HepG2 (cell line): ENCODE measurements at regions not wholly inside any gene's neighbourhood (a gene's known extent, or its start where the extent isn't known, plus 50 kb on each side); places are given as distances from the start of the nearest gene placed in this dataset.
"Not testable (repeated sequence)": the region's sequence is repeated elsewhere in the genome, so short reads cannot be mapped to it uniquely, and the experiment has no call there.

ENCODE experiments used
- ATAC-seq: fragments of 200-7000 bp; cut with Tn5 transposase; 3 replicates; pipeline ENCODE4 v1.9.1; 2020; ENCODE audit warnings: mild to moderate bottlenecking, moderate library complexity
- BruUV-seq: library from RNA; stranded (reverse); fragments of 400-500 nt; replicated peaks from 2 replicates; lab custom pipeline; 2021; lab: Mats Ljungman, UMichigan
- CTCF ChIA-PET: fragments of 300-600 bp; formaldehyde crosslinking; extraction: SDS; loops from one replicate; lab custom pipeline; 2021; ENCODE audit warnings: low total read pairs, inconsistent platforms, low intra/inter-chr PET ratio; lab: Yijun Ruan, JAX
- POLR2A ChIA-PET: fragments of 350-600 bp; sonication (Branson Sonifier 250); formaldehyde crosslinking; loops from one replicate; lab custom pipeline; 2020; ENCODE audit warnings: antibody characterized with exemption, inconsistent platforms; lab: Yijun Ruan, JAX
- DNase-seq: peaks from one replicate; pipeline ENCODE4 v3.0.0-alpha.2; 2015; ENCODE audit warnings: low spot score
- FAIRE-seq: peaks from 3 replicates; lab custom pipeline; 2011; peaks lifted over from hg19 to GRCh38; lab: Jason Lieb, UNC
- H2AFZ ChIP-seq: one replicate; pipeline ENCODE4 v1.6.1; 2011; ENCODE audit warnings: low read length, inconsistent platforms
- H3K27ac ChIP-seq: fragments of 300-600 bp; 3 replicates; pipeline ENCODE4 v1.8.0; 2011; ENCODE audit warnings: mixed run types, mild to moderate bottlenecking, mixed read lengths, low read length, inconsistent platforms; ENCODE audit not compliant: insufficient read depth; ENCODE audit errors: extremely low read length
- H3K27me3 ChIP-seq, 2 experiments: fragments of 200-600 bp in 1 of 2; 2 replicates in 1 of 2; 3 replicates in 1 of 2; pipeline versions ENCODE4 v1.6.0 to v1.8.0; 2011; ENCODE audit warnings: low read length in 2 of 2, mild to moderate bottlenecking in 2 of 2, moderate library complexity in 2 of 2, inconsistent platforms in 1 of 2; ENCODE audit not compliant: insufficient read depth in 2 of 2, control insufficient read depth in 1 of 2
- H3K36me3 ChIP-seq, 2 experiments: fragments of 200-600 bp in 1 of 2; replicated peaks in 1 of 2; 2 replicates in 1 of 2; 3 replicates in 1 of 2; pipeline versions ENCODE4 v1.5.1 to v1.8.0; 2011; ENCODE audit warnings: low read length in 2 of 2, inconsistent platforms in 1 of 2; ENCODE audit not compliant: insufficient read depth in 2 of 2, control insufficient read depth in 1 of 2
- H3K4me1 ChIP-seq: 2 replicates; pipeline ENCODE4 v1.5.1; 2012; ENCODE audit warnings: low read length, inconsistent platforms; ENCODE audit not compliant: insufficient read depth
- H3K4me2 ChIP-seq: 2 replicates; pipeline ENCODE4 v1.6.0; 2011; ENCODE audit warnings: low read depth, low read length, inconsistent platforms
- H3K4me3 ChIP-seq, 3 experiments: fragments of 200-600 bp in 1 of 3; sonication (generic), shearing (Covaris generic) in 1 of 3; replicated peaks in 1 of 3; 2 replicates each; pipeline ENCODE4 v1.5.1; 2011 to 2016; ENCODE audit warnings: low read length in 3 of 3, inconsistent platforms in 2 of 3, low read depth in 2 of 3, mild to moderate bottlenecking in 2 of 3, control low read depth in 1 of 3, mixed read lengths in 1 of 3; ENCODE audit not compliant: insufficient read depth in 1 of 3
- H3K79me2 ChIP-seq: one replicate; pipeline ENCODE4 v1.6.1; 2011; ENCODE audit warnings: low read length, inconsistent platforms; ENCODE audit not compliant: insufficient read depth
- H3K9ac ChIP-seq: 2 replicates; pipeline ENCODE4 v1.6.0; 2011; ENCODE audit warnings: mild to moderate bottlenecking, low read depth, low read length, inconsistent platforms; ENCODE audit not compliant: insufficient read depth
- H3K9me3 ChIP-seq: 2 replicates; pipeline ENCODE4 v1.5.1; 2012; ENCODE audit warnings: mild to moderate bottlenecking, low read length
- H4K20me1 ChIP-seq: 2 replicates; pipeline ENCODE4 v1.6.0; 2011; ENCODE audit warnings: inconsistent platforms, mild to moderate bottlenecking, low read length, moderate library complexity; ENCODE audit not compliant: insufficient read depth
- AKAP8 ChIP-seq: sonication (generic); formaldehyde crosslinking; IDR thresholded peaks from 2 replicates; pipeline ENCODE4 v1.5.1; 2020; ENCODE audit warnings: mild to moderate bottlenecking, missing genetic modification reagents
- MTA3 ChIP-seq: sonication (generic); formaldehyde crosslinking; IDR thresholded peaks from 2 replicates; pipeline ENCODE4 v1.4.0; 2020; ENCODE audit warnings: missing genetic modification reagents
- NFE2L1 ChIP-seq: sonication (generic); formaldehyde crosslinking; IDR thresholded peaks from 2 replicates; pipeline ENCODE4 v1.4.0; 2020; ENCODE audit warnings: missing genetic modification reagents, mild to moderate bottlenecking, borderline replicate concordance
- SAFB2 ChIP-seq: sonication (generic); formaldehyde crosslinking; IDR thresholded peaks from 2 replicates; pipeline ENCODE4 v1.5.1; 2020; ENCODE audit warnings: missing genetic modification reagents, low read depth, mild to moderate bottlenecking, borderline replicate concordance
- ZBED4 ChIP-seq: sonication (generic); formaldehyde crosslinking; IDR thresholded peaks from 2 replicates; pipeline ENCODE4 v1.4.0; 2020; ENCODE audit warnings: missing genetic modification reagents, borderline replicate concordance
- ZFY ChIP-seq: sonication (generic); formaldehyde crosslinking; IDR thresholded peaks from 2 replicates; pipeline ENCODE4 v1.4.0; 2020; ENCODE audit warnings: missing genetic modification reagents
- ZNF569 ChIP-seq: sonication (generic); formaldehyde crosslinking; IDR thresholded peaks from 2 replicates; pipeline ENCODE4 v1.5.0; 2020; ENCODE audit warnings: mild to moderate bottlenecking, missing genetic modification reagents, moderate library complexity, borderline replicate concordance
- WGBS: methylation state at CpG from one replicate; pipeline ENCODE4 v1.1.6; 2017; ENCODE audit warnings: low lambda C conversion rate; 5-methylcytosine and 5-hydroxymethylcytosine counted together
- in situ Hi-C: cut with HindIII; loops from 2 replicates; pipeline ENCODE4 v1.10.0; 2017; ENCODE audit warnings: low pct_unique_long_range_greater_than_20kb; ENCODE audit not compliant: extremely low pct_ligation_motif_present
- intact Hi-C: fragments of 100-400 bp; cut with micrococcal nuclease; formaldehyde crosslinking; loops from one replicate; pipeline ENCODE4 v1.10.0; 2022; ENCODE audit not compliant: unreplicated experiment

- DNase-seq (no peak), FAIRE-seq (no peak), ATAC-seq (peak; percentile 31)
- H4K20me1 ChIP-seq, result no peaks in the 10 kb centered on the region
- peaks cover 41% of the 10 kb centered on the region for H3K9me3 ChIP-seq
- no peak overlapping the region for H2AFZ ChIP-seq
- POLR2A ChIA-PET, result no interaction called here
- 0 out of 5 replicates have a peak, but pooled peaks cover 0 to 2% of the 10 kb centered on the region in 2 experiments for H3K27me3 ChIP-seq
- no peak for TF ChIP-seq MTA3 (CRISPR knock-in tag)
- no peak for TF ChIP-seq NFE2L1 (CRISPR knock-in tag)
- no peak for TF ChIP-seq ZBED4 (CRISPR knock-in tag)
- no peak for TF ChIP-seq ZFY (CRISPR knock-in tag)
- no peak for TF ChIP-seq ZNF569 (CRISPR knock-in tag)
- no peak for TF ChIP-seq SAFB2
- no peak for TF ChIP-seq AKAP8 (CRISPR knock-in tag)
- no peak overlapping the region for H3K27ac ChIP-seq
- CTCF ChIA-PET, result no interaction called here
- in situ Hi-C loops (no loop called here), intact Hi-C loops (no loop called here)
- H3K4me3 ChIP-seq, result no peak overlapping the region
- no peak overlapping the region for H3K4me2 ChIP-seq
- no peaks in the 10 kb centered on the region for H3K4me1 ChIP-seq
- no peaks in the 10 kb centered on the region for H3K79me2 ChIP-seq
- no TSS peak for BruUV-seq
- H3K36me3 ChIP-seq, result no peaks in the 10 kb centered on the region
- H3K9ac ChIP-seq, result no peak overlapping the region
- WGBS, result 54% methylated on average over 44 of the region's 44 CpGs
Measured at GRCh38 chr20:30816182-30816645, 441.2 kb upstream of the DEFB115 start.

GRCh38 chr20:30821615-30822014 is 435.8 kb upstream of the DEFB115 start:
- H3K9me3 ChIP-seq, result peaks cover 23% of the 10 kb centered on the region
- in situ Hi-C loops, H3K4me1 ChIP-seq, BruUV-seq, H3K4me3 ChIP-seq, intact Hi-C loops, H3K27me3 ChIP-seq, H2AFZ ChIP-seq, POLR2A ChIA-PET, H3K27ac ChIP-seq, H3K4me2 ChIP-seq, H4K20me1 ChIP-seq, H3K9ac ChIP-seq, FAIRE-seq, H3K79me2 ChIP-seq, ATAC-seq, DNase-seq, H3K36me3 ChIP-seq, CTCF ChIA-PET: not testable (repeated sequence)
- WGBS, result 8% methylated on average over 1 of the region's 1 CpG

- peaks cover 39% of the 10 kb centered on the region for H3K9me3 ChIP-seq
- DNase-seq, H3K4me1 ChIP-seq, H3K36me3 ChIP-seq, H3K9ac ChIP-seq, H3K4me2 ChIP-seq, ATAC-seq, H4K20me1 ChIP-seq, CTCF ChIA-PET, intact Hi-C loops, in situ Hi-C loops, FAIRE-seq, BruUV-seq, H3K27me3 ChIP-seq, H3K79me2 ChIP-seq, H3K4me3 ChIP-seq, H2AFZ ChIP-seq, H3K27ac ChIP-seq, POLR2A ChIA-PET: not testable (repeated sequence)
- WGBS, result 27% methylated on average over 7 of the region's 7 CpGs
Measured at GRCh38 chr20:30824666-30825065, 432.8 kb upstream of the DEFB115 start.
